Osteoblast (primary cell): ENCODE measurements at regions not wholly inside any gene's neighbourhood (a gene's known extent, or its start where the extent isn't known, plus 50 kb on each side); places are given as distances from the start of the nearest gene placed in this dataset. TPM values are rescaled to one million over a fixed set of nuclear protein-coding genes. Genes with fewer than 3 reads are reported as not detected.

Experiments
- DNase-seq: peaks from one replicate; pipeline ENCODE4 v3.0.0; 2011; ENCODE audit warnings: low spot score, mixed read lengths; ENCODE audit not compliant: insufficient read length; ENCODE audit errors: missing footprints
- H2AFZ ChIP-seq: 2 replicates; pipeline ENCODE4 v1.6.0; 2011; ENCODE audit warnings: mild to moderate bottlenecking, low read length
- H3K27ac ChIP-seq: 2 replicates; pipeline ENCODE4 v1.5.1; 2011; ENCODE audit warnings: mild to moderate bottlenecking, low read depth, low read length, moderate library complexity
- H3K27me3 ChIP-seq: 2 replicates; pipeline ENCODE4 v1.6.0; 2012; ENCODE audit warnings: mild to moderate bottlenecking, control low read depth, inconsistent platforms, low read length, moderate library complexity; ENCODE audit not compliant: insufficient read depth
- H3K36me3 ChIP-seq: 2 replicates; pipeline ENCODE4 v1.5.1; 2011; ENCODE audit warnings: mild to moderate bottlenecking, low read length, control low read depth, moderate library complexity; ENCODE audit not compliant: insufficient read depth
- H3K4me1 ChIP-seq: 2 replicates; pipeline ENCODE4 v1.5.1; 2011; ENCODE audit warnings: mild to moderate bottlenecking, low read length, control low read depth, moderate library complexity; ENCODE audit not compliant: insufficient read depth
- H3K4me2 ChIP-seq: 2 replicates; pipeline ENCODE4 v1.6.0; 2011; ENCODE audit warnings: mild to moderate bottlenecking, low read length; ENCODE audit not compliant: insufficient read depth
- H3K4me3 ChIP-seq: fragments of 200-600 bp; sonication (generic); 3 replicates; pipeline ENCODE4 v1.5.1; 2012; ENCODE audit warnings: mild to moderate bottlenecking, low read length, inconsistent platforms; ENCODE audit not compliant: insufficient read depth
- H3K79me2 ChIP-seq: 2 replicates; pipeline ENCODE4 v1.6.0; 2012; ENCODE audit warnings: mild to moderate bottlenecking, low read length, control low read depth, inconsistent platforms; ENCODE audit not compliant: insufficient read depth
- H3K9me3 ChIP-seq: 2 replicates; pipeline ENCODE4 v1.5.1; 2011; ENCODE audit warnings: low read depth, low read length, control low read depth
- H4K20me1 ChIP-seq: 2 replicates; pipeline ENCODE4 v1.6.0; 2012; ENCODE audit warnings: mild to moderate bottlenecking, low read length, control low read depth; ENCODE audit not compliant: insufficient read depth
- small RNA-seq: library from RNA; depleted of rRNA; stranded (forward); fragments of <200 nt; gene quantifications from one replicate; pipeline ENCODE3, GENCODE V24; 2012
- TF ChIP-seq, protein P1 (sequence below): IDR thresholded peaks from 2 replicates; pipeline ENCODE4 v1.5.1; 2011; ENCODE audit warnings: mild to moderate bottlenecking, low read depth, low read length, moderate library complexity; ENCODE audit errors: extremely low read depth

DNA sequence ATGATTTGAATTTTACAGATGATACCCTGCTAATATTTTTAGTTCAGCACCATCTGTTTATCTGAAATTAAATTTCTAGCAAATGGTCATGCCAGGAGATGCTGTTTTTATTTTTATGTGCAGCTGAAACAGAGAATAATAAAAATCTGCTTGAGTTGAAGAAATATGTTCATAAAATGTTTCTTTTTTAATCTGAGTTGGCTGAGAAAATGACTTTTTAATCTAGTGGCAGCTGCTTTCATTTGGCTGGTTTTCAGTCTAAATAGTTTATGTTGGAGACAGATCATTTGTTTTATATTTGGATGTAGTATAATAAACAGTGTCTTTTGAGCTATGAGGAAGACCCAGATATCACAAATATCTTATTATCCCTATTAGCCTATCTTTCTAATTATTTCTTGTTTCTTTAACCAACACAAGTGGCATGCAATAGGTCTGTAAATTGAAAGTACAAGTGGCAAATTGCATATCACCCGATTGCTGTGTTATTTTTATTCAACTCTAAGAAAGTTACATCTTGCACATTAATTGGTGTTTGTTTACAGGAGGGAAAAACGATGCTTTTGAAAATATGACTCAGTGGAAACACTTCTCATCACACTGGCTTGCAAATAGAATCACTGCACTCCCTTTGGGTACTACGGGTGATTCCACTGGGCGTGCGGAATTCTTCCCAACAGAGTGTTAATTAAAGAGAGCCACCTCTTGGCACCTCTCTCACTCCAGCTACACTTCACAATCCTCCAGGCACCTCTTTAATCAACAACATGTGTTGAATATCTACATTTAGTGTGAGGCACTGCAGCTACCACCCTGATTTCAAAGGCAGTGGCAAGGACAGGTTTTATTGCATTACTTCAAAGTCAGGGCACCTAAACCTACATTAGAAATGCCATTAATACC, 51.7 kb upstream of the AP1S2 start:
- Histone ChIP-seq H3K4me3 (no peak overlapping the region), H3K36me3 (no peaks in the 10 kb centered on the region), H3K27me3 (peaks cover 8% of the 10 kb centered on the region), H2AFZ (no peak overlapping the region), H4K20me1 (no peaks in the 10 kb centered on the region), H3K27ac (no peak overlapping the region), H3K4me2 (no peak overlapping the region), H3K4me1 (no peaks in the 10 kb centered on the region), H3K79me2 (no peaks in the 10 kb centered on the region), H3K9me3 (no peaks in the 10 kb centered on the region)
- TF ChIP-seq, protein P1, sequence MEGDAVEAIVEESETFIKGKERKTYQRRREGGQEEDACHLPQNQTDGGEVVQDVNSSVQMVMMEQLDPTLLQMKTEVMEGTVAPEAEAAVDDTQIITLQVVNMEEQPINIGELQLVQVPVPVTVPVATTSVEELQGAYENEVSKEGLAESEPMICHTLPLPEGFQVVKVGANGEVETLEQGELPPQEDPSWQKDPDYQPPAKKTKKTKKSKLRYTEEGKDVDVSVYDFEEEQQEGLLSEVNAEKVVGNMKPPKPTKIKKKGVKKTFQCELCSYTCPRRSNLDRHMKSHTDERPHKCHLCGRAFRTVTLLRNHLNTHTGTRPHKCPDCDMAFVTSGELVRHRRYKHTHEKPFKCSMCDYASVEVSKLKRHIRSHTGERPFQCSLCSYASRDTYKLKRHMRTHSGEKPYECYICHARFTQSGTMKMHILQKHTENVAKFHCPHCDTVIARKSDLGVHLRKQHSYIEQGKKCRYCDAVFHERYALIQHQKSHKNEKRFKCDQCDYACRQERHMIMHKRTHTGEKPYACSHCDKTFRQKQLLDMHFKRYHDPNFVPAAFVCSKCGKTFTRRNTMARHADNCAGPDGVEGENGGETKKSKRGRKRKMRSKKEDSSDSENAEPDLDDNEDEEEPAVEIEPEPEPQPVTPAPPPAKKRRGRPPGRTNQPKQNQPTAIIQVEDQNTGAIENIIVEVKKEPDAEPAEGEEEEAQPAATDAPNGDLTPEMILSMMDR = no peak
- DNase-seq = no peak

Small RNA genes lying in the stretch of these regions (small RNA-seq; reads per million reads assigned to genes)
- not detected for gene RNU5F-7P
